ENCODE measurements at regions not wholly inside any gene's neighbourhood (a gene's known extent, or its start where the extent isn't known, plus 50 kb on each side); places are given as distances from the start of the nearest gene placed in this dataset.

DNA sequence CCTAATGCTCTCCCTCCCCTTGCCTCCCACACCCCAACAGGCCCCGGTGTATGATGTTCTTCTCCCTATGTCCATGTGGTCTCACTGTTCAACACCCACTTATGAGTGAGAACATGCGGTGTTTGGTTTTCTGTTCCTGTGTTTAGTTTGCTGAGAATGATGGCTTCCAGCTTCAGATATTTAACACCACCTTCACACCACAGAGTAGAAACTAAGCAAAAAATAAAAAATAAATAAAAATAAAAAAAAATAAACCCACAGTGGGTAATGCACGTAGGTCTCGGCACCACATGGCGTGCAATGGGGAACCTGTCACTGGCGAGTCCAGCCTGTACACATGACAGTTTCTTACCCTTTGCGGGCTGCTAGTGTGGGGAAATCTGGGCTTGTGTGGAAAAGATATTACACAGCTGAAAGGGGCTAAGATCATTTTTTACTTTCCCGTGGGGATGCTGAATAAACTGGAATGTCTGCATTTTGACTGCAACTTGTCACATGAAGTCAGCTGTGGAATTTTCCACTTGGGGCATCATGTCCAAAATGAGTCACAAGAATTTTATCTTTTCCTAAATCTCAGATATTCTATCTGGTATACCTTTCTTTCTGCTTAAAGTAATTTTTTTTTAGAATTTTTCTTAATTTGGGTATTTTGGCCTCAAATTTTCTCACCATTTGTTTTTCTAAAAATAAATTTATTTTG lies 170.5 kb downstream of the IRS2 start:
- ChIA-PET POLR2A (ENCODE audit: unreplicated experiment) (no interaction called here), CTCF (no interaction called here)
- Histone ChIP-seq H3K4me1 (ENCODE audit: insufficient read depth, low read length) (peaks cover 14% of the 10 kb centered on the region; the same call in 1 of the 2 replicates), H3K9ac (ENCODE audit: low read length) (no peak overlapping the region), H3K4me3 (ENCODE audit: low read length) (no peak overlapping the region), H3K9me2 (replicated peaks; ENCODE audit: low read length) (no peaks in the 10 kb centered on the region), H3K4me2 (ENCODE audit: low read length) (no peak overlapping the region), H3K9me3 (ENCODE audit: low read length) (no peaks in the 10 kb centered on the region), H2AFZ (ENCODE audit: low read length) (no peak overlapping the region), H3K27me3 (ENCODE audit: low read length) (no peaks in the 10 kb centered on the region), H3K27ac (ENCODE audit: low read length) (no peak overlapping the region), H3F3A (ENCODE audit: low read length, unreplicated experiment) (no peaks in the 10 kb centered on the region), H3K79me2 (ENCODE audit: low read length) (no peaks in the 10 kb centered on the region), H3K36me3 (ENCODE audit: low read depth, low read length) (no peaks in the 10 kb centered on the region), H4K20me1 (ENCODE audit: low read length) (no peaks in the 10 kb centered on the region)
- DNase-seq = peak; percentile 19
- no TSS peak for BruUV-seq (replicated peaks)
- ATAC-seq = no peak
- intact Hi-C loops (cut with micrococcal nuclease) = loop anchor here (10.0 kb wide), 1 partner anchor 129 kb away; no protein-coding TSS in a partner anchor
- TF ChIP-seq EZH2 (IDR thresholded peaks at IDR 0.05; ENCODE audit: low read length, unreplicated experiment) = no peak
- TF ChIP-seq, protein P1, sequence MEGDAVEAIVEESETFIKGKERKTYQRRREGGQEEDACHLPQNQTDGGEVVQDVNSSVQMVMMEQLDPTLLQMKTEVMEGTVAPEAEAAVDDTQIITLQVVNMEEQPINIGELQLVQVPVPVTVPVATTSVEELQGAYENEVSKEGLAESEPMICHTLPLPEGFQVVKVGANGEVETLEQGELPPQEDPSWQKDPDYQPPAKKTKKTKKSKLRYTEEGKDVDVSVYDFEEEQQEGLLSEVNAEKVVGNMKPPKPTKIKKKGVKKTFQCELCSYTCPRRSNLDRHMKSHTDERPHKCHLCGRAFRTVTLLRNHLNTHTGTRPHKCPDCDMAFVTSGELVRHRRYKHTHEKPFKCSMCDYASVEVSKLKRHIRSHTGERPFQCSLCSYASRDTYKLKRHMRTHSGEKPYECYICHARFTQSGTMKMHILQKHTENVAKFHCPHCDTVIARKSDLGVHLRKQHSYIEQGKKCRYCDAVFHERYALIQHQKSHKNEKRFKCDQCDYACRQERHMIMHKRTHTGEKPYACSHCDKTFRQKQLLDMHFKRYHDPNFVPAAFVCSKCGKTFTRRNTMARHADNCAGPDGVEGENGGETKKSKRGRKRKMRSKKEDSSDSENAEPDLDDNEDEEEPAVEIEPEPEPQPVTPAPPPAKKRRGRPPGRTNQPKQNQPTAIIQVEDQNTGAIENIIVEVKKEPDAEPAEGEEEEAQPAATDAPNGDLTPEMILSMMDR (conservative IDR thresholded peaks at IDR 0.05; ENCODE audit: low read depth, low read length) = no peak
- TF ChIP-seq EZH2phosphoT487 (IDR thresholded peaks at IDR 0.05; ENCODE audit: borderline replicate concordance, low read length) = no peak

DNA sequence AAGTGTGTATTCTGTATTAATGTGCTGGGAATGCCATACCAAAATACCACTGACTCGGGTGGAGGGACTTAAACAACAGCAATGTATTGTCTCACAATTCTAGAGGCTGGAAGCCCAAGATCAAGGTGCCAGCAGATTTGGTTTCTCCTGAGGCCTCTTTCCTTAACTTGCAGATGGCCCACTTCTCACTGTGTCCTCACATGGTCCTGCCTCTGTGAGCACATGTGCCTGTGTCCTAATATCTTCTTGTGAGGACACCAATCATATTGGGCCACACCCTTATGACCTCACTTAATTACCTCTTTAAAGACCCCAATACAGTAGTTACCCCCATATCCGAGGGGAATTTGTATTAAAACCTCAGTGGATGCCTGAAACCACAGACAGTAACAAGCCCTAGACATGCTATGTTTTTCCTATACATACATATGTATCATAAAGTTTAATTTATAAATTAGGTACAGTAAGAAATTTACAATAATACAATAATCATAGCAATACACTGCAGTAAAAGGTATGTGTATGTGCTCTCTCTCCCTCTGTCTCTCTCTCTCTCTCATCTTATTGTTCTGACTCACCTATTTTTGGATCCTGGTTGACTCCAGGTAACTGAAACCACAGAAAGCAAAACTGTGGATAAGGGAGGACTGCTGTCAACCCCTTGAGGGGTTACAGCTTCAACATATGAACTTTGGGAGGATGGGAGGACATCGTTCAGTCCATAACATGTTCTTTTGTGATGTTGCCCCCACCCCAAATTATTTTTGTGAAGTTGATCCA lies 174.3 kb downstream of the IRS2 start:
- ChIA-PET POLR2A (ENCODE audit: unreplicated experiment) (no interaction called here), CTCF (no interaction called here)
- Histone ChIP-seq H3K4me2 (ENCODE audit: low read length) (no peak overlapping the region), H4K20me1 (ENCODE audit: low read length) (no peaks in the 10 kb centered on the region), H2AFZ (ENCODE audit: low read length) (no peak overlapping the region), H3F3A (ENCODE audit: low read length, unreplicated experiment) (no peaks in the 10 kb centered on the region), H3K27ac (ENCODE audit: low read length) (no peak overlapping the region; the same call in 1 of the 2 replicates), H3K36me3 (ENCODE audit: low read depth, low read length) (no peaks in the 10 kb centered on the region), H3K9me2 (replicated peaks; ENCODE audit: low read length) (no peaks in the 10 kb centered on the region), H3K9ac (ENCODE audit: low read length) (no peak overlapping the region), H3K4me1 (ENCODE audit: insufficient read depth, low read length) (peaks cover 14% of the 10 kb centered on the region; the same call in 1 of the 2 replicates), H3K4me3 (ENCODE audit: low read length) (no peak overlapping the region), H3K27me3 (ENCODE audit: low read length) (no peaks in the 10 kb centered on the region), H3K79me2 (ENCODE audit: low read length) (no peaks in the 10 kb centered on the region), H3K9me3 (ENCODE audit: low read length) (no peaks in the 10 kb centered on the region)
- DNase-seq = peak; percentile 39
- intact Hi-C loops (cut with micrococcal nuclease) = loop anchor here (5.0 to 10.0 kb wide), 2 partner anchors 133 to 500 kb away; no protein-coding TSS in a partner anchor
- TF ChIP-seq EZH2 (IDR thresholded peaks at IDR 0.05; ENCODE audit: low read length, unreplicated experiment) = no peak
- TF ChIP-seq, protein P1 (conservative IDR thresholded peaks at IDR 0.05; ENCODE audit: low read depth, low read length) = no peak
- TF ChIP-seq EZH2phosphoT487 (IDR thresholded peaks at IDR 0.05; ENCODE audit: borderline replicate concordance, low read length) = no peak
- no TSS peak for BruUV-seq (replicated peaks)
- ATAC-seq = no peak

Data from PC-3 (cell line).